WI38 (cell line): ENCODE measurements at regions not wholly inside any gene's neighbourhood (a gene's known extent, or its start where the extent isn't known, plus 50 kb on each side); places are given as distances from the start of the nearest gene placed in this dataset.

Experiments
- H3K4me3 ChIP-seq: 2 replicates; pipeline ENCODE4 v1.5.1; 2011; ENCODE audit warnings: low read depth, mild to moderate bottlenecking, control low read depth, low read length
- CTCF ChIP-seq: IDR thresholded peaks from 2 replicates; pipeline ENCODE4 v1.5.1; 2012; ENCODE audit warnings: low read depth, mild to moderate bottlenecking, control low read depth, low read length

GRCh38 chr13:50274181-50274580, 258.9 kb downstream of the KCNRG start:
- no peak overlapping the region for H3K4me3 ChIP-seq
- TF ChIP-seq CTCF = no peak

- no peak for TF ChIP-seq CTCF
- no peak overlapping the region for H3K4me3 ChIP-seq
Observed at GRCh38 chr13:50275392-50276063, 260.3 kb downstream of the KCNRG start.

GRCh38 chr13:50276550-50276949, 261.3 kb downstream of the KCNRG start:
- no peak for TF ChIP-seq CTCF
- H3K4me3 ChIP-seq = no peak overlapping the region

- H3K4me3 ChIP-seq = no peak overlapping the region
- TF ChIP-seq CTCF = no peak
Observed at GRCh38 chr13:50277127-50277526, 261.9 kb downstream of the KCNRG start.

- H3K4me3 ChIP-seq = no peak overlapping the region
Observed at GRCh38 chr13:50277906-50278305, 262.7 kb downstream of the KCNRG start.

GRCh38 chr13:50280441-50280937, 265.2 kb downstream of the KCNRG start:
- no peak for TF ChIP-seq CTCF
- H3K4me3 ChIP-seq = no peak overlapping the region

More at GRCh38 chr13:50277906-50278305, 262.7 kb downstream of the KCNRG start:
- TF ChIP-seq CTCF = no peak

- TF ChIP-seq CTCF = no peak
- H3K4me3 ChIP-seq = no peak overlapping the region
Observed at GRCh38 chr13:50282016-50282415, 266.8 kb downstream of the KCNRG start.
